Osteocyte (in vitro differentiated cells): ENCODE measurements at regions not wholly inside any gene's neighbourhood (a gene's known extent, or its start where the extent isn't known, plus 50 kb on each side); places are given as distances from the start of the nearest gene placed in this dataset.
"Not testable (repeated sequence)": the region's sequence is repeated elsewhere in the genome, so short reads cannot be mapped to it uniquely, and the experiment has no call there.

Experiments
- DNase-seq: peaks from one replicate; pipeline ENCODE4 v3.0.0; 2021; ENCODE audit warnings: mixed read lengths; ENCODE audit not compliant: unreplicated experiment; ENCODE audit errors: extremely low spot score
- H3K27ac Mint-ChIP-seq: one replicate; pipeline ENCODE4 v1.8.0; 2021; ENCODE audit warnings: mild to moderate bottlenecking, mixed read lengths; ENCODE audit not compliant: unreplicated experiment
- H3K27me3 Mint-ChIP-seq: one replicate; pipeline ENCODE4 v1.8.0; 2021; ENCODE audit warnings: mixed read lengths; ENCODE audit not compliant: unreplicated experiment
- H3K36me3 Mint-ChIP-seq: one replicate; pipeline ENCODE4 v1.8.0; 2021; ENCODE audit warnings: mixed read lengths; ENCODE audit not compliant: unreplicated experiment
- H3K4me1 Mint-ChIP-seq: one replicate; pipeline ENCODE4 v1.8.0; 2021; ENCODE audit warnings: mixed read lengths; ENCODE audit not compliant: unreplicated experiment
- H3K4me3 Mint-ChIP-seq: one replicate; pipeline ENCODE4 v1.8.0; 2021; ENCODE audit warnings: mild to moderate bottlenecking, moderate library complexity, mixed read lengths; ENCODE audit not compliant: unreplicated experiment
- H3K9me3 Mint-ChIP-seq: one replicate; pipeline ENCODE4 v1.8.0; 2021; ENCODE audit warnings: mixed read lengths; ENCODE audit not compliant: unreplicated experiment
- TF ChIP-seq, protein P1 (sequence below): fragments of 200-600 bp; sonication (generic); IDR thresholded peaks from 2 replicates; pipeline ENCODE4 v1.5.0; 2021; ENCODE audit warnings: antibody characterized with exemption, mild to moderate bottlenecking, moderate library complexity

DNA sequence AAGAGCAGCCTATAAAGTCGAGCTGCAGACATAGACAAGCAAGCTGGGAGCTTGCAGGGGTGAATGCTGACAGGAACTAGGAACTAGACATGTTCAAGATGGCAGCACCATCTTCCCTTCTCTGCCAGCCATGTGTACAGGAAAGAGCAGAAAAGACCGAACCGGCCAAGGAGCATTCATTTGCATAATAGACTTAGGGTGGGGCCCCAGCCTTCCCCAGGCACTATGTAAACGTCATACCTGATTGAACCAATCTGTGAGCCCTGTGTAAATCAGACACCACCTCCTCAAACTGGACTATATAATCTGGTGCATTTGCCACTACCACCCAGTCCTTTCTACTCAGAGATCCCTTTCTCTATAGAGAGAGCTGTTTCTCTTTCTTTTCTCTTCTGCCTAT is 106.9 kb upstream of the FAM3C start:
- peak overlapping the region; percentile 84 for H3K27ac Mint-ChIP-seq
- H3K36me3 Mint-ChIP-seq, result peaks cover 3% of the 10 kb centered on the region
- H3K9me3 Mint-ChIP-seq, result peaks cover 7% of the 10 kb centered on the region
- no peak overlapping the region for H3K4me3 Mint-ChIP-seq
- no peak for DNase-seq
- no peaks in the 10 kb centered on the region for H3K27me3 Mint-ChIP-seq
- TF ChIP-seq, protein P1, sequence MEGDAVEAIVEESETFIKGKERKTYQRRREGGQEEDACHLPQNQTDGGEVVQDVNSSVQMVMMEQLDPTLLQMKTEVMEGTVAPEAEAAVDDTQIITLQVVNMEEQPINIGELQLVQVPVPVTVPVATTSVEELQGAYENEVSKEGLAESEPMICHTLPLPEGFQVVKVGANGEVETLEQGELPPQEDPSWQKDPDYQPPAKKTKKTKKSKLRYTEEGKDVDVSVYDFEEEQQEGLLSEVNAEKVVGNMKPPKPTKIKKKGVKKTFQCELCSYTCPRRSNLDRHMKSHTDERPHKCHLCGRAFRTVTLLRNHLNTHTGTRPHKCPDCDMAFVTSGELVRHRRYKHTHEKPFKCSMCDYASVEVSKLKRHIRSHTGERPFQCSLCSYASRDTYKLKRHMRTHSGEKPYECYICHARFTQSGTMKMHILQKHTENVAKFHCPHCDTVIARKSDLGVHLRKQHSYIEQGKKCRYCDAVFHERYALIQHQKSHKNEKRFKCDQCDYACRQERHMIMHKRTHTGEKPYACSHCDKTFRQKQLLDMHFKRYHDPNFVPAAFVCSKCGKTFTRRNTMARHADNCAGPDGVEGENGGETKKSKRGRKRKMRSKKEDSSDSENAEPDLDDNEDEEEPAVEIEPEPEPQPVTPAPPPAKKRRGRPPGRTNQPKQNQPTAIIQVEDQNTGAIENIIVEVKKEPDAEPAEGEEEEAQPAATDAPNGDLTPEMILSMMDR, result no peak
- H3K4me1 Mint-ChIP-seq, result peaks cover 28% of the 10 kb centered on the region

DNA sequence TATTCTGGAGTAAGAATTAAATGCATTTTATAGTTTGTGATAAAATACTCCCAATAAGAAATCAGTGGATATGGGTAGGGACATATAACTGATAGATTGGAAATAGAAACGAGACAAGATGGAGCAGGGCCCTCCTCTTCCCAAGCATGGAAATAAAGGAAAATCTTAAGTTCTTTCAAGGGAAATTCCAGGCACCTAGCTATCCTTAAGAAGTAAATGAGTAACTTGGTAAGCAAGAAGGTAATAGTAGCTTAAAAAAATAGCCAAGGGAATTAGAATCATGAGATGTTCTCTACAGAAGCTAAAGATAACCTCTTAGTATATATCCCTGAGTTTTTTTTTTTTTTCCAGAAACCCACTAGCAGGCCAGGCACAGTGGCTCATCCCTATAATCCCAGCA is 105.5 kb upstream of the FAM3C start:
- Mint-ChIP-seq H3K4me1 (peaks cover 28% of the 10 kb centered on the region), H3K4me3 (no peak overlapping the region), H3K27me3 (no peaks in the 10 kb centered on the region), H3K9me3 (no peaks in the 10 kb centered on the region), H3K36me3 (peaks cover 2% of the 10 kb centered on the region), H3K27ac (no peak overlapping the region)
- TF ChIP-seq, protein P1, result no peak
- no peak for DNase-seq

DNA sequence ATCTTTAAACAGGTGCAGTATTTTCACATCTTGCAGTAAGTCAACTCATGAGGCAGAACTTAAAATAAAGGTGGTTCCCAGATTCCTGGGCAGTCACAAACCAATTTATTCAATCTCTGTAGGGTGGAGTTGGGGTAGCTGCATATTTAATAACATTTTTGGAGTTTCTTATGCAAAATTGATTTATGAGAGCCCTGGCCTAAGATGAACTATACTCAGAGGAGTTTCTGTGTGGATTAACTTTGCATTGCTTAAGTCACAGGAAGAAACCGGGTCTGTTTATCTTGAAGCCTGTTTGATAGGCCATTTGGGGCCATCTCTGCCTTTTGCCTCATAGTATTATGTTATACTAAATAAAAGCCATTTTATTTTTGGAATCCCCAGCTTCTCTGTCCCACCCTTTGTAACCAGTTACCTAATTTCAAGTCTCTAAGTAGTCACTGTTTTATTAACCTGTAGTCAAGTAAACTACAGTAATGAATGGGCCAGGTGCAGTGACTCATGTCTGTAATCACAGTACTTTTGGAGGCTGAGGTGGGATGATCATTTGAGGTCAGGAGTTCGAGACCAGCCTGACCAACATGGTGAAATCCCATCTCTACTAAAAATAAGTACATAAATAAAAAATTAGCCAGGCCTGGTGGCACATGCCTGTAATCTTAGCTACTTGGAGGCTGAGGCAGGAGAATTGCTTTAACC is 104.4 kb upstream of the FAM3C start:
- TF ChIP-seq, protein P1, result no peak
- Mint-ChIP-seq H3K4me1 (peaks cover 29% of the 10 kb centered on the region), H3K27ac (no peak overlapping the region), H3K9me3 (no peaks in the 10 kb centered on the region), H3K36me3 (peaks cover 2% of the 10 kb centered on the region), H3K27me3 (no peaks in the 10 kb centered on the region), H3K4me3 (no peak overlapping the region)
- DNase-seq, result no peak

DNA sequence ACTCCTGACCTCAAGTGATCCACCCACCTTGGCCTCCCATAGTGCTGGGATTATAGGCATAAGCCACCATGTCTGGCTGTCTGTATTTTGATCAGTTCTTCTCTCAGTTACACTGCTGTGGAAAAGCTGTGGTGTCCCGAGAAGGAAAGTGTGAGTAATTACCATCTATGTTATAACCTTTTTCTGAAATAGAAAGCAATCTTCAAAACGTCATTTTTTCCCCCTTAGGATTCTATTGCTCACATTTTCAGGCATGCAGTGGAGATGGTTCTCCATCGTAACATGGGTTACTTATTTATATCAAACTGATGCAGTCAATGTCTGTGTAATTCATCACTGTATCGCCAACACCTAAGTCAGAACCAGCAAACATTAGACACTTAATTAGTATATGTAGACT is 103.5 kb upstream of the FAM3C start:
- H3K9me3 Mint-ChIP-seq, result no peaks in the 10 kb centered on the region
- no peaks in the 10 kb centered on the region for H3K27me3 Mint-ChIP-seq
- TF ChIP-seq, protein P1, result no peak
- no peak overlapping the region for H3K4me3 Mint-ChIP-seq
- H3K36me3 Mint-ChIP-seq, result peaks cover 2% of the 10 kb centered on the region
- DNase-seq, result no peak
- no peak overlapping the region for H3K27ac Mint-ChIP-seq
- H3K4me1 Mint-ChIP-seq, result peaks cover 27% of the 10 kb centered on the region

DNA sequence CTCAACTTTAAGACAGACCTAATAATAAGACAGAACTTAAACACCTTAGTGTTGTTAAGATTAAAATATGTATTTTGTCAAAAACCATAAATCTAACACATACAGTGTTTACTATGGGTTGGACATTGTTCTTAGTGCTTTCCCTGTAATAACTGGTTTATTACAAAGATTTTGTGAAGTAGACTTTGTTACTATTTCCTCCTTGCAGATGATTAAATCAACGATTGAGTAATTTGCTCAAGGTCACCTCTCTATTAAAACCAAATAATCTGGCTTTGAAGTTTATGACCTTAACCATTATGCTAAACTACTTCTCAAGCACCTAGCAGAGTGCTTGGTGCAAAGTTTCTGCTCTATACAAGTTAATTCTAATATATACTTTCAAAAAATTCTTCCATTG is 102.7 kb upstream of the FAM3C start:
- peaks cover 2% of the 10 kb centered on the region for H3K36me3 Mint-ChIP-seq
- DNase-seq, result no peak
- no peaks in the 10 kb centered on the region for H3K9me3 Mint-ChIP-seq
- H3K4me1 Mint-ChIP-seq, result peaks cover 23% of the 10 kb centered on the region
- TF ChIP-seq, protein P1, result no peak
- H3K27me3 Mint-ChIP-seq, result no peaks in the 10 kb centered on the region
- no peak overlapping the region for H3K4me3 Mint-ChIP-seq
- no peak overlapping the region for H3K27ac Mint-ChIP-seq

DNA sequence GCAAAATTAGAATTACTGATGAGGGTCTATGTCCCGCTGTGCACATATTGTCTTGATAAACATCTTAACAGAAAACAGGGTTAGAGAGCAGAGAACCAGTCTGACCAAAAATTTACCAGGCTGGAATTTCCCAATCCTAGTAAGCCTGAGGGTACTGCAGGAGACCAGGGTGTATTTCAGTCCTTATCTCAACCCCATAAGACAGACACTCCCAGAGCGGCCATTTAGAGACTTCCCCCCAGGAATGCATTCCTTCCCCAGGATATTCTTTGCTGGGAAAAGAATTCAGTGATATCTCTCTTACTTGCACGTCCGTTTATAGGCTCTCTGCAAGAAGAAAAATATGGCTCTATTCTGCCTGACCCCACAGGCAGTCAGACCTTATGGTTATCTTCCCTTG is 101.4 kb upstream of the FAM3C start:
- not testable (repeated sequence) for H3K27me3 Mint-ChIP-seq, DNase-seq, H3K36me3 Mint-ChIP-seq, H3K27ac Mint-ChIP-seq, H3K4me3 Mint-ChIP-seq, H3K9me3 Mint-ChIP-seq
- H3K4me1 Mint-ChIP-seq, result peaks cover 19% of the 10 kb centered on the region
